NCI-H446 treated with DMSO at 0.1 percent for 48 hours (cell line): ENCODE measurements at regions not wholly inside any gene's neighbourhood (a gene's known extent, or its start where the extent isn't known, plus 50 kb on each side); places are given as distances from the start of the nearest gene placed in this dataset.
"Not testable (repeated sequence)": the region's sequence is repeated elsewhere in the genome, so short reads cannot be mapped to it uniquely, and the experiment has no call there.

Experiments
- DNase-seq: peaks from one replicate; lab custom pipeline; 2025; lab: John Stamatoyannopoulos, UW

DNA sequence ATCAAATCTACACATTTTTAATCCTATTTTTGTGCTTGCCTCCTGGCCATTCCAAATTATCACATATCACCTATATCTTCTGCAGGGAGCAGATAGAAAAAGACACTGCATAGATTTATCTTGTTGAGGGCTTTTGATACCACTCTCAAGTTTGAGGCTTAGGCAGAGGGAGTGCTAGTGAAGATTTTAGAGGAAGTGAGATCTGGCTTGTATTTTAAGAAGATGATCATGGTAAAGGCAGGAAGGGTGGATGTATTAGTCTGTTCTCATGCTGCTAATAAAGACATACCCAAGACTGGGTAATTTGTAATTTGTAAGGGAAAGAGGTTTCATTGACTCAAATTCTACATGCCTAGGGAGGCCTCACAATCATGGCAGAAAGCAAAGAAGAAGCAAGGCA is 220.9 kb upstream of the TUT7 start:
- no peak for DNase-seq

DNA sequence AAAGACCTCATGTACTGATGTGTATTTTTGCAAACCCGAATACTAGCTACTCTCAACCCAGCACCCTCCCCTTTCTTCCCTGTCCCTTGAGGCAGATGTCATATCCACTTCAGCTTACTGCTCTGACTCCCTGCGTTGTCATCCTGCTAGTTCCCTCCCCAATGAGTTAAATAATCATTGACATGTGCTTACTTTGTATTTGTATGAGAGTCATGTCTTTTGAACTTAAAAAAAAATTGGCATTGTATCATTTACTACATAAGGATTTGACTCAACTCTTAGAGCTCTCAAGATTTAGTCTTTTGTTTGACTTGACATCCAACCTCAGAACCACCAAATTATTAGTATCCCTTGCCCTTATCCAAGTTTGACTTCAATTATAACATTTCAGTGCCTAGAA is 219.7 kb upstream of the TUT7 start:
- no peak for DNase-seq

DNA sequence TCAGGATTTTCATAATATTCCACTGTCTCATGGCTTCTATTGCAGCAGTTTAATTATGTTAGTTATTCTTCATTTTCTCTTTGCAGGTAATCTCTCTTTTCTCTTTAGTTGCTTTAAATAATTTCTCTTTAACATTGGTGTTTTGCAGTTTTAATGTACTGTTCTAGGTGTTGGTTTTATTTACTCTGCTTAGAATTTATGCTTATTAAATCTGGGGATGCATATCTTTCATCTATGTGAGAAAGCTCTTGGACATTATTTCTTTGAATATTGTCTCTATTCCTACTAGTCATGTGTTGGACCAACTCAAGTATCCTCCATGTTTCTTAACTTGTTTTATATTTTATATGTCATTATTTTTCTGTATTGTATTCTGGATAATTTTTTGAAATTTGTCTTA is 218.7 kb upstream of the TUT7 start:
- no peak for DNase-seq

DNA sequence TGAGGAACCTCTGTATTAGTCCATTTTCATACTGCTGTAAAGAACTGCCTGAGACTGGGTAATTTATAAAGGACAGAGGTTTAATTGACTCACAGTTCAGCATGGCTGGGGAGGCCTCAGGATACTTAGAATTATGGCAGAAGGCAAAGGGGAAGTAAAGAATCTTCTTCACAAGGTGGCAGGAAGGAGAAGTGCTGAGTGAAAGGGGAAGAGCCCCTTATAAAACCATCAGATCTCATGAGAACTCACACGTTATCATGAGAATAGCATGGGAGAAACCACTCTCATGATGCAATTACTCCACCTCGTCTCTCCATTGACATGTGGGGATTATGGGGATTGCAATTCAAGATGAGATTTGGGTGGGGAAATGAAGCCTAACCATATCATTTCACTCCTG is 211.4 kb upstream of the TUT7 start:
- DNase-seq: not testable (repeated sequence)

DNA sequence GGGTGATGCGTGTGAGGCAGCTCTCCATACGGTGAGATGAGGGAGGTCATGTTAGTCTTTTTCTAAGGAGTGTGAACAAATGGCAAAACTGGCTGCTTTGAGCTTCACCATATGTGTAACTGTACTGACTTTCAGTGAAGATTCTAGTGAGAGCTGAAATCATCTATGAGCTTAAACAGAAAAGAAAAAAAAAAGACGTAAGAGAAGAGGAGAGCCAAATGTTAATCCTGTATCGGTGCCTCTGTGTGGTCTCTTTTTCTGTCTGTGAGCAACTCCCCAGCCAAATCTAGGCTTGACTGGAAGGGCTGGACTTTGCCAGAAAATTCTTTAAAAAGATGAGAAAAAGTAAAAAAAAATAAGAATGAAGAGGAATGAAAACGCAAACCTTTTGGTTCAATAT is 209.7 kb upstream of the TUT7 start:
- no peak for DNase-seq

DNA sequence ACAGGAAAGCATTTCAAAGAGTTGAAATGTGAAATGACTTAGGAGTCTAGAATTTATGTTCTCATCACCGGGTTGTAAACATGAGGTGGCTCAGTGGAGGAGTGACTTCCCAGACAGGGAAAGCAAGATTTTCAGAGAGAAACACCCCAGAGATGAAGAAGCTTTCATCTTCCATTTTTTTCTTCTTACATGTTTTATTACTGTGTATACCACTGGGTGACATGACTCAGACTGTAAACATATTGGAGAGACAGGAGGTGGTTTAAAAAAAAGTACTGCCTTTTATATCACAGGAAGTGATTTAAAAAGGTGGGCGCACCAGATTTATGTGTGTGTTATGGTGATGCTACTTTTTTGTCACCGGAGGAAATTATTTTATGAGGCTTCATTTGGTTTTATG is 209.1 kb upstream of the TUT7 start:
- DNase-seq: no peak

DNA sequence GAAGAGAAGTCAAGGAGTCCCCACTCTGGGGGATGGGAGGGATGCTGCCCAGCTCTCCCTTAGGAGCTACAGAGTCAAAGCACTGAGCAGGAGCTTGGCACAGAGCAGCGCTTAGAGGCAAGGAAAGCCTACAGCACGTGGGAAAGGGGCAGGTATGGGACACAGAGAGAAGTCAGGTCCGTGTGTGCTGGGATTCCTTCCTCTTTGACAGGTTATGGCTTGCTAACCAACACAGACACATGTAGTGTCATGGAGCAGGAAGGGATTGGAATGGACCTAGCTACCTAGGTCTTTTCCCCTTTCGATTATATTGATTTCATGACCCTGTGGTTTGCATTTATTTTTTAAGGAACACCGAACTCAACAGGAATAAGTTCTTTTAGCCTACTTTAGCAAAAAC is 208.5 kb upstream of the TUT7 start:
- DNase-seq: no peak

DNA sequence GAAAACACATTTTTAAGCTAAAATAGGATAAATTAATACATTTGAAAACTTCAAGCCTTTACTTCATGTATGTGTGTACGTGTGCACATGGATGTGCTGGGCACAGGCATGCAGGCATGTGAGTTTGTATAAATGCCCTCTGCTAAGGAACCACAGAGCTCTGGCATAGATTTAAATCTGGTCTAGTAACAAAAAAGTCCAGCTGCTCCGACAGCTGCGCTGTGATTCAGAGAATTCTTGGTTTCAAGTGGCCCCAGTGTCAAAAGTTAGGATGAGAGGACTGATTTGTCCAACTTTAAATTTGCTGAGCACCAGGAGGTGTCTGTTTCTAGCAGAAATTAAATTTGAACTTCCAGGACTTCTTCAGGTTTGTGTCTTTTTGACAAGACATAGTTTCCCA is 203.7 kb upstream of the TUT7 start:
- DNase-seq: no peak

DNA sequence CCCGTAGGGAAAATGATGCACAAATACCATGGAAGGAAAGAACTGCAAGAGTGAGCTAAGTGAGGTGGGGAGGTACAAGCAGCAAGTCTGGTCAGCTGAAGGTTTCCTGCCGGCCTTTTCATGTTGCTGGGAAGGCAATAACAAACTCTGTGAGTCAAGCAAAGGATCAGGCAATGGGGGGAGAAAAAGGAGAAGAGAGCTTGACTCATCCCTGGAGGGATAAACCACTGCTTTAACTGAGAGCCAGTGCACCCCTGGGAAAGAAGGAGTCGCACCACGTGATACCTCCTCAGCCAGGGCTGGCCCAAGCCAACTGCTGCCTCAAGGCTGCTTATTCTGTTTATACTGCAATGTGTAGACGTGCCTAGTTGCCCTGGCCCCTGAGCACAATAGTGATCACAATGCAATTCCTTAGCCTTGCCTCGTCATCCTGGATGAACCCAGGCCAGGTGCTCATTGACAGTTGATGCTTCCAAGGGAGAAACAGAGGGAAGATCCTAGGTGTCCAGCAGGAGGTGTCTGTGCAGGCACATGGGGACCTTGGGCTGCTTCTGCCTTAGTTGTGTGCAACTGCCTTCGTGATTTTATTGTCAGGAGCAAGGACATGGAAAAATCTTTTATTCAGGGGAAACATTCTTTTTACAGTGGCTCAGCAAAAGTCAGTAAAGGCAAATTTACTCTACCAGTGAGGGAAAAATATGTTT is 203.0 kb upstream of the TUT7 start:
- DNase-seq: no peak

DNA sequence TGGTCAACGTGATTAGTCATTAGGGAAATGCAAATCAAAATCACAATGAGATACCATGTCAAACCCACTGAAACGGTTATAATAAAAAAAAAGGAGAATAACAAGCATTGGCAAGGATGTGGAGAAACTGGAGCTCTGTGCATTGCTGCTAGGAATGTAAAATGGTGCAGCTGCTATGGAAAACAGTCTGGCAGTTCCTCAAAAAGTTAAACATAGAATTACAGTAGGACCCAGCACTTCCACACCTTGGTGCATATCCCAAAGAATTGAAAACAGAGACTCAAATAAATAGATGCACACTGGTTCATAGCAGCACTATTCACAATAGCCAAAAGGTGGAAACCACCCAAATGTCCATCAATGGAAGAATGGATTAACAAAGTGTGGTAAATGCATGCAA is 201.5 kb upstream of the TUT7 start:
- no peak for DNase-seq

DNA sequence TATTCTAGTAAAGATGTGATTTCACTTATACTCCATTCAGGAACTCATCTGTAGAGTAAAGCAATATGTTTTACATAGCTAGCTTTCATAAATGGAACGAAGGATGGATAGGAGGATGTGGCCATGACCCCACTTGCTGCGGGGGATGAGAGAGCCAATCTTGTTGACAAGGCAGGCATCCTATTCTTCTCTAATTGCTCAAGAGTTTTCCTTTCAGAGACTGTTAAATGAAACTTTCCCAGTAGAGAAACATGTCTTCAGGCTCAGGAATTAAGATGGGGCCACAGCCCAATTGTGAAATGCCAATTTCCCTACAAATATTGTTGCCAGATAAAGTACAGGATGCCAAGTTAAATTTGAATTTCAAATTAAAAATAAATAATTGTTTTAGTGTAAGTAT is 196.2 kb upstream of the TUT7 start:
- DNase-seq: no peak

DNA sequence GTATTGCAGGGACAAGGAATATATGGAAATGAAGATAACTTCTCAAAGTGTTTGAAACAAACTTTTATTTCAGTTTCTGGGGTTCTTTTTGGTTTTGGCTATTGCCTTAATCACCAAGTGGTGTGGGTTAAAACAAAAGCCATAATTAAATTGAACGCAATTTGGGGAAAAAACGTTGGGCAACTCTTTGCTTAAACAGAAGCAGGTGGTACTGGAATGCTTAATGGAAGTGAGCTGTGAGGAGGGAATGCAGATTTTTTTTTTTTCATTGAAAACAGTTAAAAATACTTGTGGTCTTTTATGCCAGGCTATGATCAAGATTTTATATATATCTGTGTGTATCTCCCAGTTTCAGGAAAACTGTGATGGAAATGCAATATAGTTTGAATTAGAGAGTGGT is 195.7 kb upstream of the TUT7 start:
- no peak for DNase-seq

DNA sequence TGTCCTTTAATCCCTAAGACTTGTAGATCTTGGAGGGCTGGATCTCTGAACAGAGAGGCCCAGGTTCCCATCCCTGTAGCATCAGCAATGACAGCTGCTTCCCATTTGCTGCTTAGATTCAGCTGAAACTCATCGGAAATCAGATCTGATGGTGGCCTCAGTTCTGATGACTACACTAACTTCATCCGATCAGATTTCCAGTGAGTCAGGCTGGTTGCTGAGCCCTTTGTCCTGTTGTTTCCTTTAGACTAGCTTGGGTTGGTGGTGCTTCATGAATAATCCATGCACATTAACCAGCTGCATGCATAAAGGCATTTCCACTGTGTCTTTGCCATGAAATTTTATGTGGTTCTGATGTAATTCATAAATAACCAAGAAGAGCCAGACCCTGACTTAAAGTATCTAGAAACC is 195.2 kb upstream of the TUT7 start:
- DNase-seq: no peak

DNA sequence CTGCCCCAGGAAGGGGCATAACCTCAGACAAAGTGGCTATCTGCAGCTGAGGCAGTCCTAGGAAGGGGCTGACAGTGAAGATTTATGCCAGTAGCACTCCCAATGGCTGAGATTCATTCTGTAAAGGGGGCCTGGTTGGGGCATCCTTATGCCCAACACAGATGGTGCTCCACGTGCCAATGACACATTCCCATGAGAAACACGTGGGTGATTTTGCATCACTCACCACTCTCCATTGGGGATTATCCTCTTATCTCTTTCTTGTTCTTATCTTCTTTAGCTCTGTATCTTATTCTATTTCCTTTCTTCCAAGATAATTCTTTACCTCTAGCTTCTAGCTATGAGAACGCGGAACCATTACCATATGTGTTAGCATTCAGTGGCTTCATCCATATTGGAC is 194.0 kb upstream of the TUT7 start:
- no peak for DNase-seq

DNA sequence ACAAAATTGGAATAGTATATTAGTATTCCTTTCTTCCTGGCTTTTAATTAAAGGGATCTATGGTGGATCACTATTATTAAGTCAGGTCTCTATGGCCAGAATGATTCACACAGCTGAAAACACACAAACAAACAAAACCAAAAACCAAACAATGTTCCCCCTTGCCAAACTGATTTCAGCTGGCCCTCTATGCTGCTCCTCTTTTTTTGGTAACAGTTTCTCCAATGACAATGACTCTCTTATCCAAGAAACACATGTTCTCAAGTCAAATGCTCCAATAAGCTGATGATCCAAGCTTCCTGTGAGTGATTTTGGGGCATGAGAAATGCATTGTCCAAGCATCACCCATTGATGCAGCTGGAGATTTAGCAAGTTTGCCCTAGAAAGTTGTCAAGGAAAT is 193.4 kb upstream of the TUT7 start:
- DNase-seq: no peak

DNA sequence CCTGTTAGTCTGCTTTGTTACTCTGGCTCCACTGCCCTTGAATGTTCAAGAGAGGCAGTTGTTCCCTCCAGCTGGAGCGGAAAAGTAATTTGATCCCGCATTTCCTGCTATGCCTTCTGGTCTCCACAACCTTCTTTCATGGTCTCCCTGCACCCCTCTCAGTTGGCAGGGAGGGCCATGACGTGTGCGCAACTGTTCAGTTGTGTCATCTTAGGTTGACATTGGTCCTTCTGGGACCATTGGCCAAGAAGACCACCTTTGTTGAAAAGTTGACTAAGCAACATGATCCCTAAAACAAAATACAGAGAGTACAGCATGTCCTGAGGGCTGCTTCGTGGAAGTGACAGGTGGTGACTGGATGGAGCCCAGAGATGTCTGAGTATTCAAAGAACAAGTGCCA is 192.5 kb upstream of the TUT7 start:
- DNase-seq: no peak

DNA sequence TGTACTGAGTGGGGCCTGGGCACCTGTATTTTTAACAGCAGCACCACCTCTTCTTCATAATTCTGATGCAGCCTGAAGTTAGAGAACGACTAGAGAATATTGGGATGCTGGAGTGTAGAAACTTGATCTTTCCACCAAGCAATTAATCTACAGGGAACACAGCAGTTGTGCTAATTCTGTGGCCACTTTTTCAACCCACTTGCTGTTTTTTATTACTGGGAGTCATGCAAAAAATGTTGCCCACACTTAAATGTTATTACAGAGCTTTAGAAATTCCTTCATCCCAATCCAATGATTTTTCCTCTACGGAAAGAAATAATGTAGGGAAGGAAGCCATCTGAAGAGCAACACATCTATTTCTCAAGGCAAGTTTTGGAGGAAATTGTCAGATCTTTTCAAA is 190.9 kb upstream of the TUT7 start:
- DNase-seq: no peak

DNA sequence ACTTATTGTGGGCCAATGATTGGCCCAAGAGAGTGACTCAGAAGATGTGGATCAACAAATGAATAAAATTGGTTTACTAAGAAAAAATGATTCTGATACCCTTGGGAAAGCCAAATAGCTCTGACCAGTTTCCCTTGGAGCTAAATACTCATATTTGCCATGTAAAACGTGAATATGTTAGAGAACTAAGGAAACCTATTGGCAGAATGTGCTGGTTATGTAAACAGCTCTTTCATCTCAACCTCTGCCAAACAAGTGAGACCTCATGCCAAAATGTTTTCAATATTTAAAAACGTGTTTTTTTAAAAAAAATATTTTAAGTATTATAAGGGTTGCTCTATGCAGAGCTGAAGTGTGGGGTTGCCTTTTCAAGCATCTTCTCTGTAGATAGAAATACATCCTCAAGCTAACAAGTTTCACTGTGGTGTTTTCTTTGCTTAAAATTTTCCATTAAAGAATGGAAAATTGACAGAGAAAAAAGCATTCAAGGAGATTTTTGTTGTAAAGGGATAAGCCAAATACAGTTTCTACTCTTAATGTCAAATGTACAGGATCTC is 186.9 kb upstream of the TUT7 start:
- no peak for DNase-seq

DNA sequence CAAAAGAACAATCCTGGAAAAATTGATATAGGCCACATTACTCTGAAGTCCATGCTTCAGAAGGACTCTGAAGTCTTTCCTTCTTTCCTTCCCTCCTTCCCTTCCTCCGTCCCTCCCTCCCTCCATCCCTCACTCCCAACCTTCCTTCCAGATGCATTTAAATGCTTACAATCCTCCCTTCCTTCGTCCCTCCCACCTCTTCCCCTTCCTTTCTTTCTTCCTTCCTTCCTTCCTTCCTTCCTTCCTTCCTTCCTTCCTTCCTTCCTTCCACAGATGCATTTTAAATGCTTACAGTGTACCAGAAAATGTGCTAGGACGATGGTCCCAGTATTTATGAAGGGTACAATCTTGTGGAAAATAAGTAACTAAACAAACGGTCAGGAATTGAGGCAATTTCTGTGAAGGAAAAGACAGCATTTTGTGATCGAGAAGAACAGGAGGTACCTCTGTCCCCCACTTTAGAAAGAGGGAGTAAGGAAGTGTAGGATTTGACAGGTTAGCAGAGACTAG is 181.3 kb upstream of the TUT7 start:
- DNase-seq: no peak

DNA sequence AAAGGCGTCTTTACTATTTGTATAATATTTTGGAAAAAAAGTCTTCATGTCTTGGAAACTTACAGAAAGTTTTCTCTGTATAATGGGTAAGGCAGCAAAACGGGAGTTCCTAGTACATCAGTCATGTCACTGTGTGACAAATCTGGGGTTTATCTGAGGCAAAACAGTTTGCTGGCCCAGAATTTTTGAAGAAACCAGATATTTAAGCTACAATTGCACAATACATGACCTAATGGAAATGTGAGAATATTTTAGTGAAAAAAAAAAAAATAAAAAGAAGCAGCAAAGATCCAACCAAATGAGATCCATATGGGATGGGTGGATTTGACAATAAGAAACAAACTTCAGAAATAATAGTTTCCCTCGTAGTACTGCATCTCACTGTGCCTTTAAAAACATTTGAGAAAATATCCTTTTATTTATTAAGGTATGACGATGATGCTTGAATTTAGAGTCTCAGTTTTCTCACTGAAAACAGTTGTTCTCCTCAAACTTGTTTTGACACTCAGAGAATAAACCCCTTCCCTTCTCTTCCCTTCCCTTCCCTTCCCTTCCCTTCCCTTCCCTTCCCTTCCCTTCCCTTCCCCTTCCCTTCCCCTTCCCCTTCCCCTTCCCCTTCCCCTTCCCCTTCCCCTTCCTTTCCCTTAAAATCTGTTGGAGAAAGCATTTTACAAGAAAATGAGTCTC is 180.5 kb upstream of the TUT7 start:
- no peak for DNase-seq

DNA sequence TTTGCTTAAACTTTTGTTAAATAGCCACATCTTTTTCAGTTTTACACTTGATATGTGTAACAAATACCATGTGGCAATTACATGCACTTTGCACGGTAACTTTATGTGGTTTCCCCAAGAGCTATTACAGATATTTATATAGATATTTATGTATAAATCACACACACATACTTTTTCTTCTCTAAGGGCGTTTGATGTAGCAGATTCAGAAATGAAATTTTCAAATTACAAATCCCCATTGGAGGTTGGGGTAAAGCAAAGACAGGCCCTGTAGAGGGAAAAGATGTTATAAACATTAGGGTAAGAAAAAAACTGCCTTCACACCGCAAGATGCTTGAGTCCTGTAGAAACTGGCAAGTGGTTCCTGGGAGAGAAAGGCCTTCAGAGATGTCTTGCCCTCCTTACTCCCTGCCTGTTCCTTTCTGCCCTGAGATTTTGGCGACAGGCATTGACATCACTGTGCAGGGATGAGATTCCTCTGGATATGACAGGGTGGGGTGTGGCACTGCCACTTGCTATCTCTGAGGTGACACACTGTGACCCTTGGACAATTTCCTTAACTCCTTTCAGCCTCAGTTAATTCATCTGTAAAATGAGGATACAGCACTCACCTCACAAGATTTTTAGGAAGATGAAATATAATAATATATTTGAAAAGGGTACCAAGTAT is 177.9 kb upstream of the TUT7 start:
- DNase-seq: no peak

DNA sequence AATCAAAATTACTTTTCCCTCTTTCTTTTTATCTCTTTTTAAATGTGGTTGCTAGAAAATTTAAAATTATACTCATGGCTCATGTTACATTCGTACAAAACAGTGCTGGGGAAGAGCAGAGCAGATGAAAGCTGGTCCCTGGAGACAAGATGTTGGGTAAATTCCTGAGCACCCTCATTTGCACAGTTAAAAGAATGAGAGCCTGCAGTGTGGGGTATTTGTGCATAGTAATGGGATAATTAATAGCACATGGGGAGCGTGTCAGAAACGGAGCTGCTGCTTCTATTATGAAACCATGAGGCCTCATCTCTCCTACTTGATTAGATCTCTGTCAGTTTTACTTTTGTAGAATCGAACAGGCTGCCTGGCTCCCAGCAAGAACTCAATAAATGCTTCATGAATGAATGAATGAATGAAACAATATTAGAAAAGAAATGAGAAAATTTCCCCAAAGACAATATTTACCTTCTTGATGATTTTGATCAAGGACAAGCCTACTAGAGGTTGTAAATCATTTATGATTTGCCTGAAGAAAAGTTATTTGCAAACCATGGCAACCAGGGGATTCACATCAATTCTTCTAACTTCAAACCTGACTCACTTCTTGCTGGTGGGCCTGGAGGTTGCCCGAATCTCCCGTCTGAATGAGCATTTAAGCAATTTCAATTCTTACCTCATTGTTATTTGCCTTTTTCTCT is 177.2 kb upstream of the TUT7 start:
- DNase-seq: no peak
